T1000 (cell line): ENCODE measurements at regions not wholly inside any gene's neighbourhood (a gene's known extent, or its start where the extent isn't known, plus 50 kb on each side); places are given as distances from the start of the nearest gene placed in this dataset.
"Not testable (repeated sequence)": the region's sequence is repeated elsewhere in the genome, so short reads cannot be mapped to it uniquely, and the experiment has no call there.

Experiments
- DNase-seq: peaks from one replicate; lab custom pipeline; 2025; ENCODE audit warnings: mixed read lengths; lab: John Stamatoyannopoulos, UW

GRCh38 chr16:54727696-54728095, 203.0 kb upstream of the IRX5 start:
- DNase-seq = not testable (repeated sequence)

- no peak for DNase-seq
Observed at GRCh38 chr16:54724346-54724925, 206.2 kb upstream of the IRX5 start.

- no peak for DNase-seq
Observed at GRCh38 chr16:54722210-54722676, 208.4 kb upstream of the IRX5 start.

- DNase-seq = no peak
Observed at GRCh38 chr16:54720259-54720658, 210.4 kb upstream of the IRX5 start.

GRCh38 chr16:54719624-54720023, 211.0 kb upstream of the IRX5 start:
- no peak for DNase-seq

GRCh38 chr16:54718376-54718775, 212.3 kb upstream of the IRX5 start:
- no peak for DNase-seq

GRCh38 chr16:54715011-54715410, 215.7 kb upstream of the IRX5 start:
- no peak for DNase-seq

GRCh38 chr16:54712866-54713265, 217.8 kb upstream of the IRX5 start:
- no peak for DNase-seq

- no peak for DNase-seq
Observed at GRCh38 chr16:54707813-54708212, 222.9 kb upstream of the IRX5 start.

GRCh38 chr16:54706406-54706805, 224.3 kb upstream of the IRX5 start:
- no peak for DNase-seq

- no peak for DNase-seq
Observed at GRCh38 chr16:54703339-54703738, 227.3 kb upstream of the IRX5 start.

- no peak for DNase-seq
Observed at GRCh38 chr16:54699656-54700055, 231.0 kb upstream of the IRX5 start.

GRCh38 chr16:54697677-54698076, 233.0 kb upstream of the IRX5 start:
- DNase-seq = no peak

GRCh38 chr16:54696970-54697369, 233.7 kb upstream of the IRX5 start:
- DNase-seq = no peak

GRCh38 chr16:54696522-54696921, 234.1 kb upstream of the IRX5 start:
- DNase-seq = no peak

GRCh38 chr16:54694651-54695050, 236.0 kb upstream of the IRX5 start:
- DNase-seq = no peak

- DNase-seq = no peak
Observed at GRCh38 chr16:54693864-54694263, 236.8 kb upstream of the IRX5 start.

GRCh38 chr16:54690710-54691109, 240.0 kb upstream of the IRX5 start:
- DNase-seq = no peak

- no peak for DNase-seq
Observed at GRCh38 chr16:54690306-54690705, 240.4 kb upstream of the IRX5 start.

GRCh38 chr16:54689072-54689865, 241.4 kb upstream of the IRX5 start:
- no peak for DNase-seq

GRCh38 chr16:54688339-54688738, 242.3 kb upstream of the IRX5 start:
- DNase-seq = no peak

GRCh38 chr16:54687043-54687899, 243.4 kb upstream of the IRX5 start:
- no peak for DNase-seq

GRCh38 chr16:54685682-54686081, 245.0 kb upstream of the IRX5 start:
- DNase-seq = no peak
